HG02884 (cell line): ENCODE measurements at regions not wholly inside any gene's neighbourhood (a gene's known extent, or its start where the extent isn't known, plus 50 kb on each side); places are given as distances from the start of the nearest gene placed in this dataset.
"Not testable (repeated sequence)": the region's sequence is repeated elsewhere in the genome, so short reads cannot be mapped to it uniquely, and the experiment has no call there.

Experiments
- ATAC-seq: cut with Tn5 transposase; IDR thresholded peaks from one replicate; pipeline ENCODE4 v1.9.1; 2021; ENCODE audit warnings: mild to moderate bottlenecking, moderate library complexity; ENCODE audit not compliant: unreplicated experiment

DNA sequence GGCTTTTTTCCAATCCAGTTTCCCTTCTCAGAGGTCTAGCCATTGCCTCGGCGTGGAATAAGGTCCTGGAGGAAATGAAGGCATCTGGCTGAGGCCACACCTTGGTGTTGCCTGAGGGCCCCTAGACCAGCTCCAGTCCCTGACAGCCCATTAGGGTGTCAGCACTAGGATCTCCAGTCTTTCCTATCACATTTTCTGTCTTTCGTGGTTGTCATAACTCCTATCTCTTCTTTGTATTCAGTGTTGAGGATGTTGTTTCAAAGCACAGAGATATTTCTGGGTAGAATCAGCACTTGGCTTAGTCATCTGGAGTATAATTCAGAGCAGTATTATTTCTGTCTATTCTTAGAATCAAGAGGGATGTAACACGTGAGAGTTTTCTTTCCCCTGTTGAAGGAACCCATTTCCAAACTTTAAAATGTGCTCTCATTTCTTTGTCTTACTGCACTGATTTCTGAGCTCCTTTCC is 844.3 kb downstream of the KCNT2 start:
- no peak for ATAC-seq

DNA sequence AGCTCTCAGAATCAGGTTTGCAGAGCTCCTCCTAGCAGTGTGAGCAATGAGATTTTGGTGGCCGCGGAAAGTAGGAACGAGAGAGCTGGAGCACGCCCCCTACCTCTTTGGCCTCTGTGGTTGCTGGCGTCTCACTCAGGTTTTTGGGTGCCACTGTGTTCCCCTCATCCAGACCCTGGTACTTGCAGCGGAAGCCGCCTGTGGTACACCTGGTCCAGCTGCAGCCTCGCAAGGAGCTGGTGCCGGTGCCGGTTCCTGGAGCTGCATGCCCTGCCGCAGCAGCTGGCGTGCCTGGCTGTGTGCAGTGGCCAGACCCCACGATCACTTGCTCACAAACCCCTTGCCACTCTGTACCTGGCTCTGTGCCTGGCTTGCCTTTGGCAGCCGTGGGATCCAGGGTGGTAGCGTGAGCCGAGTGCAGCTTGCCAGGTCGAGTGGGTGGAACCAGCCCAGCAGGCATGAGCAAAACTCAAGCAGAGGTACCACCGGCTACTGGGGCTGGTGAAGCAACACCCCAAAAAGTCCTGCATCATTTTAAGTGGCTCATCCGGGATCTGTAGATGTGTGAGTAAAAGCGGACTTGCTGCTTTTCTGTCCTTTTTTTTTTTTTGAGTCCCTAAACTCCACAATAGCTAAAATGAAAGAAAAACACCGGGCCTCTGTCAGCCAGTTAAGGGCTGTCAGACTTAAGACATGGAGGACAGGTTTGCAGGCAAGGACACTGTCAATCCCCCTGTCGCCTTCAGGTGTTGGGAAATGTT is 844.9 kb downstream of the KCNT2 start:
- ATAC-seq: no peak

DNA sequence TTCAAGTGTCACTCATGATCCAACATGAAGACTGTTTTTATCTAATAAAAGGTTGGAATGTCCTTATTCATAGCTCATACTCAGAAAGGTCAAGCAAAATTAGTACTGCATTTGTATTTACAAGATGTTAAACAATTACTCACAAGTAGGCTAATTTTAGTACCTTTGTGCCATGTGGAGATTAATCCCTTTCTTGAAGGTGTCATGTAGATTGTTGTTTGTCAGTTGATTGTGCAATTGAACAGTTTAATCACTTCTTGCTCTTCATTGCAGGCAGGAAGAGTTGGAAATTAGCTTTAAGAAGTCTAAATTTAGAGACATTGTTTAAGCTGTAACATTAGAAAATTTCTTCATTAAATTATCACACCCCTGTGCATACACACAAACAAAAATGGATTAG is 847.1 kb downstream of the KCNT2 start:
- no peak for ATAC-seq

DNA sequence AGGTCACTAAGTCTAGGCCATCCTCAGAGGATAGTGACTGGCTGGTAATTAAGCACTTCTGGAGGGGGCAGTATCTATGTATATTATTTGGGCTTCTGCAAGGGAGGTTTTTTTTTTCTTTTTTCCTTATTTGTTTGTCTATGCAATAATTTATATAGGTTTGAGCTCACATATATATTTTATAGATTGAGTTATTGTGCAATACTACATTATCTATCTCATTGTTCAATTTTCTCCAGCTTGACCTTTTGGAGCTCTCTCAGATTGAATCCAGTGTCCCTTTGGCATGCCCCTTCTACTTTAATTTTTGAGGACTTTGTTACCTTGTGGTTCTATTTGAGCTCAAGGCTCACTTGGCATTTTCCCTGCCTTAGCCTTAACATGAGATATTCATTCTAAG is 852.1 kb downstream of the KCNT2 start:
- ATAC-seq: no peak

DNA sequence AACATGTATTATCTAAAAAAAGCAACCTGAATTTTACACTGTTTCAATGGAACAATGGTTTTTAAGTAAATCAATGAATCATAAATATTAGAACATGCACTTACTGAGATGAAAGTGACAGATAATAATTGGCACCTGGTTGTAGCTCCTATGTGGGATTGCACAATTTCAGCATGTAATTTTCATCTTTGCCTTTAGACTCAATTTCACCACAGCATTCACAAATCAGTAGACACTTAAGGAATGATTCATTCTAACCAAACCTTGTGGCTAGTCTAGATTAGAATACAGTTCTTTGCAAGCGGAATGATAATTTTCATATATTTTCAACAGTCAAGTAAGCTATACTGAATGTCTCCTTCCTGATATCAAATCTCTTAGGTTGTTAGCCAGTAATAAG is 853.4 kb downstream of the KCNT2 start:
- no peak for ATAC-seq

DNA sequence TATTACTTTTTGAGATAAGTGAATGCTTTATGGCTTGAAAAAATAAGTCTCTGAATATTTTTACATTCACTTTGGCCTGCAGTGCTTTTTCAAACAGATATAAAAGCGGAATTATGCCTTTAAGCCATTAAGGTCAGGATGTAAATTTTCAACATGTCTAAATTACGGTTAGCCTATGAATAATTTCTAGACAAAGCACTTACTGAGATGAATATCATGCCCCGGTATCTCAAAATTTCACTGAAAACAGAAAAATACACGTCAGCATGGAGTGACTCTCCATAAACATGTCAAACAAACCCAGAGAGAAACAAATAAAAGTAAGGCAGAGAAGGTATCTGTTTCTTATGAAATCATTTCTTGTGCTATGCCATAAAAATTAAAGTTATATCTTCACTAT is 853.9 kb downstream of the KCNT2 start:
- ATAC-seq: no peak

DNA sequence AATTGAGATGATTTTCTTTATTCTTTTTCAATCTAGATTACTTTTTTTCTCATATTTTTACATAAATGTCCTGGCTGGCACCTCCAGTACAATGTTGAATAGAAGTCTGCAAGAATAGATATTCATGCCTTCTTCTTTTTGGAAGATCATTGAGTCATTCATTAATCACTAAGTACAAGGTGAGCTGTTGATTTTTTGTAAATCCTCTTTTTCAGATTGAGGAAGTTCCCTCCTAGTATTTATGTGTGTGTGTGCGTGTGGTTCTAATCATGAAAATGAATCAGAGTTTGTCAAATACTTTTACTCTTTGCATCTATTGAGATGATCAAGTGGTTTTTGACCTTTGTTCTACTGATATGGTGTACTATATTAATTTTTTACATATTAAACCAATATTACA is 859.3 kb downstream of the KCNT2 start:
- no peak for ATAC-seq

DNA sequence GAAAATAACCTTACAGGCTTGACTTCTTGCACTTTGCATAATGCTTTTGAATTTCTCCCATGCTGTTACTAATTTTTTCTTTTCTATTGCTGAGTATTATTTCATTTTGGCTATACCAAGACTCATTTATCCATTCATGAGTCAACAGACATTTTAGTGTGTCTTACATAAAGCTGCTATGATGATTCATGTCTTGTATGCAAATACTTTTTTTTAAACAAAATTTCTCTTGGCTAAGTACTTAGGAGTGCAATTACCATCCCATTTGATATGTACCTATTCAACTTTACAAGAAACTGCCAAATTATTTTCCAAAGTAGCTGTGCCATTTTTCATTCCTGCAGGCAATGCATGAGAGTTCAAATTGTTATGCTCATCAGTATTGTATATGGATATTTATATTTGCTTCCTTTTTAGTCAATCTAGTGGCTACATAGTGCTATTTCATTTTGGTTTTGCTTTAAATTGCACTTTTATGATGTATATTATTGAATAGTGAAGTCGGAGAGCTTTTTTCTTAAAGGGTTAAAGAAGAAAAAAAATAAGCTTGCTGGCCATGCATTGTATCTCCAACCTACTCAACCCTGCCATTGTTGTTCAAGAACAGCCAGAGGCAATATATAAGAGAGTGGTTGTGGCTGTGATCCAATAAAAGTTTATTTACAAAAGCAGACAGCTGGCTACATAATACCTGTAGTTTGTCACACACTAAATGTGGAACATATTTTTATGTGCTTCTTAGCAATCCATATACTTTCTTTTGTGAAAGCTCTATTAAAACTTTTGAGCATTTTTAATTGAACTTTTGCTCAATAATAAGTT is 862.8 kb downstream of the KCNT2 start:
- no peak for ATAC-seq

DNA sequence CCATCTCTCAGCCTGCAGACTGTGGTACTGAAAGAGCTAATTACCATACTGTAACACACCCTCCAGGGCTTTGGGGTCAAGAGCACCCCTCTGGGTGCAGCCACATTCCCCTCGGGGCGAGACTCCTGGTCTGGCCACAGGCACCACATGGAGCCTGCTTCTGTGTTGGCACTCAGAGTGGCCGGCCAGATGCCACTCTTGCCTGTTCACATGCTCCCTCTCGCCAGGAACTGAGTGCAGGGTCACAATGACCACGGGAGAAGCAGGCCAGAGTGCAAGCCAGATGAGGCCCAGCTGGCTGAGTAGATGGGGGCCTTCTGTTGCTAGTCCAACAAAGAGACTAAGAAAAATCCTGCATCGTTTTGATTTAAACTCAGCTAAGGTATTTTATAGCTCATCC is 864.0 kb downstream of the KCNT2 start:
- ATAC-seq: no peak

DNA sequence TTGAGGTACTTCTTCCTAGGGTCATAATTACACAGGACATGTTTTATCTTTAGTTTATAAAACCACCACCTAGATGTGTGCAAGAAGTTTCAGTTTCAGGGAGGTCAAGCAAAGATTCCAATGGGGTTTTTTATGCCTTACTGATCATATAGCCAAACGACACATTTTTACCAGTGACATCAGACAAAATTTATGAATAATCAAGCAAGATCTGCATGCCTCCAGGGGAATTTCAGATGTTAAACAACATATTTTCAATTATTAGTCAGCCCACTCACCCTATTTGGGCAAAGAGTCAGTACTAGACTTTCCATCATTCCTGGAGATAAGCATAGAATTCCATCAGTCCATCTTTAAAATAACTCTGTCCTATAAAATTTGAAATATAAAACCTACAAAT is 867.4 kb downstream of the KCNT2 start:
- no peak for ATAC-seq

DNA sequence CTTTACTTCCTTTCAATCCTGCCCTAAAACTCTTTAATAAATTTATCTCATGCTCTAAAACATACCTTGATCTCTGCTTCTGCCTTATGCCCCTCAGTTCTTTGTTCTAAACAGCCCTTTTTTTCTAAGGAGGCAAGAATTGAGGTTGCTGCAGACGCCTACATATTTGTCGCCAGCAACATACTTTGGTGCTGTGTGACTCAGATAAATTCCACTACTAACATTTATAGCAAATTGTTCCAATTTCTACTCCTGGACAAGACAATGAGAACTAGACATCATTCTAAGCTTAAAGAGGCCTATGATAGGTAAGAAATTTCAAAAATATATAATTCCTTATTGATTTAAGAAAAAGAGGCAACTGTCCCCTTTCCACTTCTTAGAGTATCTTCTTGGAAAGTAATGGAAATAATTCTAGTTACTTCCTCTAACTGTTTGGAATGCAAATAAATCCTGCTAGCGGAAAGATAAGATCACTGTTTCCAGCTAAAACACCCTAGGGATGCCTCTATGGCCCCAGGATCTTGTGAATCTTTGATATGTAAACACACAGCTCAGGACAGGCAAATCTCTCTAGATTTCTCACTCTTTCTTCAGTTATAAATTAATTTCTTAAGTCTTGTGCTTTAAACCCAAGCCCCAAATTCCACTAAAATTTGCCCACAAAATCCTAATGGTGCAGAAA is 869.1 kb downstream of the KCNT2 start:
- ATAC-seq: no peak

DNA sequence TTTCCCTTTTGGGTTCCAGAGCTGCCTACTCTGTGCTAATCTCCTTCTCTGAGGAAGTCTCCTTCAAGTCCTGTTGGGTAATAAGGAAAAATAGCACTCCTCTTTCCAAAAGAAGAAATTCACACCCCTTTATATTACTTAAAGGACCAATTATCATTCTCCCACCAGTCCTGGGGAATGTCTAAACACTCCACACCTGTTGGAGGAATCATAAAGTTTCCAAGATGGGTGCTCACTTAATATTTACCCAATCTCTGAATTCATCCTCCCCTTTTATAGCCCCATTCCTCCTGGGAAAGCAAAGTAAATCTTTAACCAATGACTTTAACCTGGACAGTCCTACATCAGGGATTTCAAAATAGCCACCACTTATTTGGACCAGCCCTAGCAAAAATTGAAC is 873.1 kb downstream of the KCNT2 start:
- no peak for ATAC-seq

DNA sequence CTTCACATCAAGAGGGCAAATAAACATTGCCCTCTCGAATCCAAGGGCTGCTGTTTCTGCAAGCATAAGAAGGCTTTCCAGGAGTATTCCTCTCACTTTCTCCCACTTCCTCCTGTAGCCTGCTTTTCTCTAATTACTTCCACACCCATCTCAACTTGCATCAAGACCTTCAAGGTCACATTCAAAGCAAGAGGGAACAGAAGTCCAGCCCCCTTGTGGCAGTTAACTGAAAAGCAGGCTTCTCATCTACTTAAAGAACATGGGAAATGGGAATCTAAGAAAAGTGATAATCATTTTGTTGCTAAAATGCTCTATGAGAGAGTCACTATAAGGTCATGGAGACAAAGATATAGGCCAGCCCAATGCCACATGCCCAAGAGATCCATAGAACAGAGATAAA is 874.4 kb downstream of the KCNT2 start:
- ATAC-seq: no peak

DNA sequence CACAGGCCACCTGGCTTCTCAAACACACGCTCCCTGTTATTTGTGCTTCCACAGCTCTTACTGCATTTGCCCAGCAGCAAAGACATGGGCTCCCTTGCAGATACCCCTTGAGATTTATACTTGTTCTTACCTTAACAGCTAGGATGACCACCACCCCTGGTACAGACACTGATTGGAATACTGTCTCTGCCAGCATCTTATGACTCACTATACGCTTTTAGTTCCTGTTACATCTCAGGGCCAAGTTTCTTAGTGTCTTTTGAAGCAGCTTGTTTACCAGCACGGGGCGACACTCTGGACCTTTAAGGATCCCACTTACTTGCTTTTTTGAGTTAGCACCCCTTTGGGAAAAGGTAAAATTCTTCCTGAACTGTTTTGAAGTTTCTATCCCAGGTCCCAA is 874.8 kb downstream of the KCNT2 start:
- ATAC-seq: no peak

DNA sequence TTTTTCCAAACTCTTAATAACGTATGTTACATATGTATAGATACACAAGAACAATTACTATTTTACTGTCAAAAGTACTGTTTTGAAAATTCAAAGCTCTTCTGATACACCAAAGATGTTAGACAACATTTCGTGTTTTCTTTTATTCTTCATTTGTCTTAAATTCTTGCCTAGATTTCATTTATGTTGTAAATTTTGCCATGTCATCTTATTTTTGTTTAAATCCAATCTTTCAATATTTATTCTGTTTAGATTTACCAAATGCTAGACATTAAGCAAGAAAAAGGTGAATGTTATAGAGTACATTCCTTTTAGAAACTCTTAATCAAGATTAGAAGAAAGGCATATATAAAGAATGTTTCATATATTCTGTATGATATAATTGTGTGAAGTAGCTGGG is 876.9 kb downstream of the KCNT2 start:
- ATAC-seq: no peak

DNA sequence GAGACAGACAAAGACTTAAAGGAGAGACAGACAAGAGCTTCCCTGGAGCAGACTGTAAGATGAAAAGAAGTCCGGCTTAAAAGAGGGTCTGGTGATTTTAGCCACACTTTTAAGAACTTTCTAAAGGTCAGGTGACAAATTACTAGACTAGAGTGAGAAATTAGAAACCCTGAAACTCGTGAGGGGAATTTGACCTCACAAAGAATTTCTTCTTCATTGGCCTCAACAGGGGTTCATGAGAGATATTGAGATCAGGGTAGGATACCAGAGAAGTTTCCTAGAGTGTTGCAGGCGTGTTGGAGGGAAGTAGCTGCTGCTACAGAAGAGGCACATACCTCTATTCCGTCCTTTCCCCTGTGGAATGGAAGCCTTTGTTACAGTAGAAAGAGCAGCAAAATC is 884.4 kb downstream of the KCNT2 start:
- no peak for ATAC-seq

DNA sequence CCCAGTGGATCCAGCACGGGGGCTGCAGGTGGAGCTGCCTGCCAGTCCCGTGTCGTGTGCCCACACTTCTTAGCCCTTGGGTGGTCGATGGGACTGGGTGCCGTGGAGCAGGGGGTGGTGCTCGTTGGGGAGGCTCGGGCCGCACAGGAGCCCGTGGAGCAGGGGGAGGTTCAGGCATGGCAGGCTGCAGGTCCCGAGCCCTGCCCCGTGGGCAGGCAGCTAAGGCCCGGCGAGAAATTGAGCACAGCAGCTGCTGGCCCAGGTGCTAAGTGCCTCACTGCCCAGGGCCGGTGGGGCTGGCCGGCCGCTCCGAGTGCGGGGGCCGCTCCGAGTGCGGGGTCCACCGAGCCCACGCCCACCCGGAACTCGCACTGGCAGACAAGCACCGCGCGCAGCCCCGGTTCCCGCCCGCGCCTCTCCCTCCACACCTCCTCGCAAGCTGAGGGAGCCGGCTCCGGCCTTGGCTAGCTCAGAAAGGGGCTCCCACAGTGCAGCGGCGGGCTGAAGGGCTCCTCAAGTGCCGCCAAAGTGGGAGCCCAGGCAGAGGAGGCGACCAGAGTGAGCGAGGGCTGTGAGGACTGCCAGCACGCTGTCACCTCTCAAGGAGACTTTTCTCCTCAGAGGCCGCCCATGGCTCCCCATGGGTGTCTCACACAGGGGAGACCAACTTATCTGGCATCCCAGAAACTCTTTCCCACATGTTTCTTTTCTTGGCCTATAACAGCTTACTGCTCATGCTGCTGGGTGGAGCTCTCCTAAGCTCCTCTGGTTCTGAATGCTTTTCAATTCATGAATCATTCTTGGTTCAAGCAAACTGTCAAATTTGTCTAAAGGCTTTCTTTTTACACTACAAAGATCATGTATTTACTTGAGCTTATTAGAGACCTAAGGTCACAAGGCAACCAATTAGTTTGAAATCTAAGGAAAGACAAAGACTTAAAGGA is 885.1 kb downstream of the KCNT2 start:
- ATAC-seq: not testable (repeated sequence)

DNA sequence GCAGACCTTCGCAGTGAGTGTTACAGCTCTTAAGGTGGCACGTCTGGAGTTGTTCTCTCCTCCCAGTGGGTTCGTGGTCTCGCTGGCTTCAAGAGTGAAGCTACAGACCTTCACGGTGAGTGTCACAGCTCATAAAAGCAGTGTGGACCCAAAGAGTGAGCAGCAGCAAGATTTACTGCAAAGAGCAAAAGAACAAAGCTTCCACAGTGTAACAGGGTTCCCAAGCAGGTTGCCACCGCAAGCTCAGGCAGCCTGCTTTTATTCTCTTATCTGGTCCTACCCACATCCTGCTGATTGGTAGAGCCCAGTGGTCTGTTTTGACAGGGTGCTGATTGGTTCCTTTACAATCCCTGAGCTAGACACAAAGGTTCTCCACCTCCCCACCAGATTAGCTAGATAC is 886.1 kb downstream of the KCNT2 start:
- ATAC-seq: not testable (repeated sequence)

DNA sequence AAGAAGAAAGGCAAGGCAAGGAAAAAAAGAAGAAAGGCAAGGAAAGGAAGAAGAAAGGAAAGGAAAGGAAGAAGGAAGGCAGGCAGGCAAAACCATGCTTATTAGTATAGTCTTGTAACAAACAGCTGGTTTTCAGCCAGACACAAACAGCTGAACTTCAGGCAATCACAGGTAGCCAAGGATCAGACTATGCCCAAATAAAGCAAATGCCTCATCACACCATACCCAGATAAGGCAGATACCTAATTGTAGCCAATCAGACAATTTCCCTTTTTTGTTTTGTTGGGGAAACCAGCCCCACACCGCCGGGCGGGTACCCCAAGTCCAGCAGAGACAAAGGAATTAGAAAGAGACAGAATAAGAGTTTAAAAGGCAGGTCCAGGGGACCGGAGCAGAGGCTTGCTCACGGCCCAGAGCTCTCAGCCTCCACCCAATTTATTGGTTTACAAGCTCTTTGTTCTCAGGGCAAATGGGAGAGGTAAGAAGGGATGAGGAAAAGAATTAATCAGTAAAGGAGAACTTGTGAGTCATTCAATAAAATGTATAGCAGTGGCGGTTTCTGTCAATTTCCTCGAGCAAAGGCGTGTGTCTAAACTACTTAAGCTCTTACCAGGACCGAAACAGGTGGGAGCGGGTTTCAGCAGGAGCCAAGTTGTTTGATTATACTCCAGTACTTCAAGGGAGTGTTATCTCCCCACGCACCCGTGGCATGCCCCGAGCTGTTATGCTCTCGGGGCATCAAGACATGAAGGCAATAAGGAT is 886.8 kb downstream of the KCNT2 start:
- ATAC-seq: no peak

DNA sequence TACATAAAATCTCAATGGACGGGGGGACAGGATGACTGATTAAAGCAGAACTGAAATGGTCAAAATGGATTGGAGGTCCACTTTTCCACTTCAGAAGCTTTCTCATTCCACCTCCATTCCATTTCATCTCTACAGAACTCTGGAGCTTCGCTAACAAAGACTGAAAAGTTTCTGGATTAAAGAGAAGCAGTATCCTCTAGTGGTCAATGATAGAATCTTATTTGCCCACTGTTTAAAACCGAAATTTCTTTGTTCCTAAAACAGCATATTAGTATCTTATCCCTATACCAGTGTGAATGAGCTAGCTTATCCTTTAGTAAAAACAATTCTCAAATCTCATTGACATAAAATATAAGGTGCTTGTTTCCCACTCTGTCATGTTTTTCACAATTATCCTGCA is 890.6 kb downstream of the KCNT2 start:
- ATAC-seq: peak; percentile 52
